Fibroblast of pulmonary artery (primary cell): ENCODE measurements at regions not wholly inside any gene's neighbourhood (a gene's known extent, or its start where the extent isn't known, plus 50 kb on each side); places are given as distances from the start of the nearest gene placed in this dataset.

Experiments
- DNase-seq: peaks from one replicate; pipeline ENCODE4 v3.0.0-alpha.2; 2010; ENCODE audit warnings: low read depth
- H3K4me3 ChIP-seq: replicated peaks from 2 replicates; pipeline ENCODE4 v1.5.1; 2011; ENCODE audit warnings: low read depth, mild to moderate bottlenecking, control low read depth, low read length, moderate library complexity
- CTCF ChIP-seq: IDR thresholded peaks from 2 replicates; pipeline ENCODE4 v1.5.1; 2011; ENCODE audit warnings: mild to moderate bottlenecking, control low read depth, low read length, inconsistent platforms; ENCODE audit errors: missing control alignments

GRCh38 chr6:26158076-26158580, 70.9 kb downstream of the HFE start:
- H3K4me3 ChIP-seq, result peak overlapping the region; percentile 70
- no peak for TF ChIP-seq CTCF
- no peak for DNase-seq

GRCh38 chr6:26158581-26159356, 71.5 kb downstream of the HFE start:
- no peak for TF ChIP-seq CTCF
- peak; percentile 59 for DNase-seq
- peak overlapping the region; percentile 70 for H3K4me3 ChIP-seq

GRCh38 chr6:26159357-26160273, 72.4 kb downstream of the HFE start:
- H3K4me3 ChIP-seq, result peak overlapping the region; percentile 70
- peak; percentile 47 for DNase-seq
- TF ChIP-seq CTCF, result no peak

- TF ChIP-seq CTCF, result no peak
- H3K4me3 ChIP-seq, result no peak overlapping the region
- DNase-seq, result no peak
Measured at GRCh38 chr6:26161322-26161721, 74.1 kb downstream of the HFE start.

- no peak for TF ChIP-seq CTCF
- H3K4me3 ChIP-seq, result no peak overlapping the region
- no peak for DNase-seq
Measured at GRCh38 chr6:26162399-26162798, 75.2 kb downstream of the HFE start.

- TF ChIP-seq CTCF, result no peak
Measured at GRCh38 chr6:26163427-26164119, 76.3 kb downstream of the HFE start.

More at GRCh38 chr6:26163427-26164119, 76.3 kb downstream of the HFE start:
- no peak for DNase-seq
- no peak overlapping the region for H3K4me3 ChIP-seq
